ENCODE measurements at regions not wholly inside any gene's neighbourhood (a gene's known extent, or its start where the extent isn't known, plus 50 kb on each side); places are given as distances from the start of the nearest gene placed in this dataset.

- Histone ChIP-seq H2AK5ac (ENCODE audit: insufficient read length, low read length) (no peak overlapping the region), H2BK15ac (ENCODE audit: low read depth, low read length) (no peak overlapping the region), H3K23me2 (ENCODE audit: insufficient read length, low read depth, low read length, poor library complexity, severe bottlenecking) (no peaks in the 10 kb centered on the region), H2BK12ac (ENCODE audit: insufficient read length, low read depth, low read length) (no peak overlapping the region), H3K18ac (ENCODE audit: insufficient read length, low read depth, low read length) (no peak overlapping the region), H2BK5ac (ENCODE audit: insufficient read length, low read length) (no peak overlapping the region), H3K14ac (ENCODE audit: insufficient read depth, low read length) (no peak overlapping the region), H2BK120ac (ENCODE audit: low read depth, low read length, poor library complexity, severe bottlenecking) (no peak overlapping the region), H3K79me1 (ENCODE audit: insufficient read depth, low read depth, low read length, poor library complexity, severe bottlenecking) (no peaks in the 10 kb centered on the region), H4K5ac (ENCODE audit: insufficient read length, low read depth, low read length) (no peak overlapping the region), H3K56ac (ENCODE audit: insufficient read length, low read depth, low read length) (no peak overlapping the region), H3K23ac (ENCODE audit: insufficient read length, low read depth, low read length) (no peak overlapping the region), H2AFZ (ENCODE audit: low read length) (no peak overlapping the region), H3T11ph (ENCODE audit: low read length) (no peak overlapping the region), H2BK20ac (ENCODE audit: low read depth, low read length, poor library complexity, severe bottlenecking) (no peak overlapping the region), H3K79me2 (ENCODE audit: insufficient read depth, low read length) (no peaks in the 10 kb centered on the region), H3K4me2 (ENCODE audit: insufficient read depth, insufficient read length, low read length) (no peak overlapping the region), H3K27me3 (ENCODE audit: insufficient read depth, low read length) (no peaks in the 10 kb centered on the region), H3K4ac (ENCODE audit: low read depth, low read length) (no peak overlapping the region), H3K9me3 (ENCODE audit: control insufficient read depth, low read depth, low read length) (no peaks in the 10 kb centered on the region), H4K91ac (ENCODE audit: insufficient read length, low read depth, low read length) (no peak overlapping the region), H3K9ac (ENCODE audit: extremely low read depth, insufficient read length, low read length) (no peak overlapping the region), H3K4me1 (ENCODE audit: insufficient read depth, low read length) (no peaks in the 10 kb centered on the region), H4K8ac (replicated peaks; ENCODE audit: insufficient read length, low read depth, low read length) (no peak overlapping the region), H3K27ac (ENCODE audit: insufficient read length, low read depth, low read length) (no peak overlapping the region), H4K20me1 (ENCODE audit: control insufficient read depth, insufficient read depth, insufficient read length) (no peaks in the 10 kb centered on the region)
- H3K4me1 Mint-ChIP-seq, result peaks cover 2% of the 10 kb centered on the region in 2 experiments
- H3K4me3 Mint-ChIP-seq, result no peak overlapping the region
- no peak for DNase-seq
- no peak overlapping the region for H3K27ac Mint-ChIP-seq
- TF ChIP-seq CTCF (conservative IDR thresholded peaks at IDR 0.05), result no peak
- no CpG with 5 or more reads among the region's 2 CpGs for WGBS (ENCODE audit: extremely low coverage, insufficient read length, low lambda C conversion rate)
- H3K9me3 Mint-ChIP-seq, result no peaks in the 10 kb centered on the region
- no peaks in the 10 kb centered on the region for H3K27me3 Mint-ChIP-seq (ENCODE audit: low read depth)
- no peaks in the 10 kb centered on the region for H3K36me3 Mint-ChIP-seq (ENCODE audit: insufficient read depth in 1 of 3, low read depth in 3 of 3)
These were observed 771.1 kb upstream of the ZEB2 start for GRCh38 chr2:145290986-145291385.
